ENCODE measurements at regions not wholly inside any gene's neighbourhood (a gene's known extent, or its start where the extent isn't known, plus 50 kb on each side); places are given as distances from the start of the nearest gene placed in this dataset.
A peak's percentile ranks its signal among the peaks of the same experiment; 100 is the strongest.
"Not testable (repeated sequence)": the region's sequence is repeated elsewhere in the genome, so short reads cannot be mapped to it uniquely, and the experiment has no call there.

- Mint-ChIP-seq H3K27ac (no peak overlapping the region), H3K27me3 (no peaks in the 10 kb centered on the region), H3K4me3 (no peak overlapping the region), H3K36me3 (no peaks in the 10 kb centered on the region), H3K9me3 (no peaks in the 10 kb centered on the region), H3K4me1 (ENCODE audit: low read depth) (peaks cover 16% of the 10 kb centered on the region)
- ChIA-PET CTCF (no interaction called here), POLR2A (no interaction called here)
- DNase-seq: no peak
- intact Hi-C loops (cut with micrococcal nuclease): no loop called here
Measured at GRCh38 chr10:45513551-45513950, 139.5 kb downstream of the ALOX5 start.

GRCh38 chr10:45511926-45512325 lies 137.9 kb downstream of the ALOX5 start:
- H3K9me3 Mint-ChIP-seq; CTCF ChIA-PET; H3K4me3 Mint-ChIP-seq; POLR2A ChIA-PET; H3K36me3 Mint-ChIP-seq; intact Hi-C loops (cut with micrococcal nuclease); H3K27me3 Mint-ChIP-seq; H3K27ac Mint-ChIP-seq; DNase-seq: not testable (repeated sequence)
- peaks cover 16% of the 10 kb centered on the region for H3K4me1 Mint-ChIP-seq (ENCODE audit: low read depth)

GRCh38 chr10:45509491-45509890 lies 135.5 kb downstream of the ALOX5 start:
- H3K9me3 Mint-ChIP-seq: no peaks in the 10 kb centered on the region
- no peaks in the 10 kb centered on the region for H3K36me3 Mint-ChIP-seq
- intact Hi-C loops (cut with micrococcal nuclease): no loop called here
- no peak overlapping the region for H3K4me3 Mint-ChIP-seq
- POLR2A ChIA-PET: no interaction called here
- no peak for DNase-seq
- CTCF ChIA-PET: no interaction called here
- H3K27me3 Mint-ChIP-seq: no peaks in the 10 kb centered on the region
- peaks cover 3% of the 10 kb centered on the region for H3K4me1 Mint-ChIP-seq (ENCODE audit: low read depth)
- H3K27ac Mint-ChIP-seq: no peak overlapping the region

- ChIA-PET CTCF (no interaction called here), POLR2A (no interaction called here)
- intact Hi-C loops (cut with micrococcal nuclease): no loop called here
- peaks cover 7% of the 10 kb centered on the region for H3K4me1 Mint-ChIP-seq (ENCODE audit: low read depth)
- no peaks in the 10 kb centered on the region for H3K27me3 Mint-ChIP-seq
- H3K4me3 Mint-ChIP-seq: no peak overlapping the region
- no peak for DNase-seq
- H3K9me3 Mint-ChIP-seq: no peaks in the 10 kb centered on the region
- H3K27ac Mint-ChIP-seq: no peak overlapping the region
- H3K36me3 Mint-ChIP-seq: peaks cover 2% of the 10 kb centered on the region
Measured at GRCh38 chr10:45505311-45505710, 131.3 kb downstream of the ALOX5 start.

- H3K27ac Mint-ChIP-seq: no peak overlapping the region
Measured at GRCh38 chr10:45502458-45502857, 128.4 kb downstream of the ALOX5 start.

GRCh38 chr10:45501791-45502190 lies 127.8 kb downstream of the ALOX5 start:
- Mint-ChIP-seq H3K4me1 (ENCODE audit: low read depth) (peaks cover 13% of the 10 kb centered on the region), H3K27ac (no peak overlapping the region), H3K36me3 (peaks cover 4% of the 10 kb centered on the region), H3K27me3 (no peaks in the 10 kb centered on the region), H3K4me3 (no peak overlapping the region), H3K9me3 (peaks cover 10% of the 10 kb centered on the region)
- POLR2A ChIA-PET: no interaction called here
- CTCF ChIA-PET: no interaction called here
- intact Hi-C loops (cut with micrococcal nuclease): no loop called here
- DNase-seq: no peak

More at GRCh38 chr10:45502458-45502857, 128.4 kb downstream of the ALOX5 start:
- H3K27me3 Mint-ChIP-seq: no peaks in the 10 kb centered on the region
- peaks cover 10% of the 10 kb centered on the region for H3K4me1 Mint-ChIP-seq (ENCODE audit: low read depth)
- intact Hi-C loops (cut with micrococcal nuclease): no loop called here
- peaks cover 5% of the 10 kb centered on the region for H3K9me3 Mint-ChIP-seq
- ChIA-PET CTCF (no interaction called here), POLR2A (no interaction called here)
- no peak overlapping the region for H3K4me3 Mint-ChIP-seq
- no peak for DNase-seq
- H3K36me3 Mint-ChIP-seq: peaks cover 2% of the 10 kb centered on the region

- Mint-ChIP-seq H3K4me3 (no peak overlapping the region), H3K36me3 (peaks cover 6% of the 10 kb centered on the region), H3K9me3 (peaks cover 13% of the 10 kb centered on the region), H3K4me1 (ENCODE audit: low read depth) (peaks cover 13% of the 10 kb centered on the region), H3K27me3 (no peaks in the 10 kb centered on the region), H3K27ac (no peak overlapping the region)
- ChIA-PET CTCF (no interaction called here), POLR2A (no interaction called here)
- DNase-seq: no peak
- intact Hi-C loops (cut with micrococcal nuclease): no loop called here
Measured at GRCh38 chr10:45500798-45501197, 126.8 kb downstream of the ALOX5 start.

- H3K4me1 Mint-ChIP-seq (ENCODE audit: low read depth): peaks cover 15% of the 10 kb centered on the region
- ChIA-PET CTCF (no interaction called here), POLR2A (no interaction called here)
- H3K4me3 Mint-ChIP-seq: no peak overlapping the region
- peaks cover 18% of the 10 kb centered on the region for H3K9me3 Mint-ChIP-seq
- no peak for DNase-seq
- H3K27me3 Mint-ChIP-seq: no peaks in the 10 kb centered on the region
- no peak overlapping the region for H3K27ac Mint-ChIP-seq
- intact Hi-C loops (cut with micrococcal nuclease): no loop called here
- H3K36me3 Mint-ChIP-seq: peaks cover 9% of the 10 kb centered on the region
Measured at GRCh38 chr10:45500304-45500703, 126.3 kb downstream of the ALOX5 start.

GRCh38 chr10:45495438-45496152 lies 121.6 kb downstream of the ALOX5 start:
- H3K27me3 Mint-ChIP-seq: no peaks in the 10 kb centered on the region
- no peak for DNase-seq
- peak overlapping the region; percentile 23 for H3K27ac Mint-ChIP-seq
- no peak overlapping the region for H3K4me3 Mint-ChIP-seq
- intact Hi-C loops (cut with micrococcal nuclease): no loop called here
- POLR2A ChIA-PET: no interaction called here
- CTCF ChIA-PET: no interaction called here
- H3K4me1 Mint-ChIP-seq (ENCODE audit: low read depth): peaks cover 15% of the 10 kb centered on the region
- peaks cover 11% of the 10 kb centered on the region for H3K36me3 Mint-ChIP-seq
- H3K9me3 Mint-ChIP-seq: peaks cover 19% of the 10 kb centered on the region

All from activated CD4-positive, alpha-beta memory T cell treated with anti-CD3 and anti-CD28 coated beads for 36 hours (primary cell).